Lower leg skin (tissue), 4 donors: ENCODE measurements at regions not wholly inside any gene's neighbourhood (a gene's known extent, or its start where the extent isn't known, plus 50 kb on each side); places are given as distances from the start of the nearest gene placed in this dataset.

ENCODE experiments used
- DNase-seq, 2 donors: peaks; one replicate each; pipeline ENCODE4 v3.0.0-alpha.2; 2019; ENCODE audit warnings: low spot score in 2 of 2
- H3K4me3 ChIP-seq: fragments of 200-600 bp; sonication (generic); 2 replicates; pipeline ENCODE4 v1.5.1; 2017; ENCODE audit warnings: mild to moderate bottlenecking, low read depth; ENCODE audit not compliant: poor library complexity, severe bottlenecking
- POLR2A ChIP-seq, 2 donors: fragments of 450-650 bp; IDR thresholded peaks; one replicate each; pipeline ENCODE4 v1.6.1; 2016 to 2017; ENCODE audit warnings: antibody characterized with exemption in 2 of 2, mild to moderate bottlenecking in 1 of 2, moderate library complexity in 1 of 2
- WGBS, 2 donors: methylation state at CpG; one replicate each; pipeline ENCODE4 v1.1.5; 2018; 5-methylcytosine and 5-hydroxymethylcytosine counted together
- intact Hi-C: fragments of 100-400 bp; cut with DNase I; formaldehyde crosslinking; loops from one replicate; pipeline ENCODE4 v1.15.0; 2023; ENCODE audit warnings: low total_unique reads
- TF ChIP-seq, protein P1 (sequence below), 3 donors: fragments of 450-650 bp; IDR thresholded peaks; one replicate each; pipeline ENCODE4 v1.5.1; 2016; ENCODE audit warnings: antibody characterized with exemption in 3 of 3, mild to moderate bottlenecking in 3 of 3, moderate library complexity in 2 of 3

DNA sequence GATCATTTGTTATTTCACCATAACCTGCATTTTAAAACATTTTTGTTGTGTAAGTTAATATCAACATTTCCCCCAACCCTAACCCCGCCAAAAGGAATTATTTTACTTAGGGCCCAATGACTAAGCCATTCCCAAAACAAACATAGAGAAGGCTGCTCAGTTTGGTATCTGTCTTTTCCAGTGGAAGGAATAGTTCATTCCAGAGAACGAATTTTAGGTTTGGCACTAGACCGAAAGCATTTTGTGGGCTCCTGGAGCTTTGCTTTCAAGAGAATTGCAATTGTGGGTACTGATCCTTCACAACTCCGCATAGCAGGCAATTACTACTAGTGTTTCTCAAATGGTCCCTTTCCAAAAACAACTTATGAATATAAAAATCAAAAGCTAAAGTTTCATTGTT, 226.7 kb upstream of the MAD2L1 start:
- H3K4me3 ChIP-seq: no peak overlapping the region
- WGBS, 2 donors: 51 to 54% methylated on average over 4 of the region's 4 CpGs
- intact Hi-C loops: no loop called here
- TF ChIP-seq POLR2A (IDR thresholded peaks at IDR 0.05): no peak
- TF ChIP-seq, protein P1, sequence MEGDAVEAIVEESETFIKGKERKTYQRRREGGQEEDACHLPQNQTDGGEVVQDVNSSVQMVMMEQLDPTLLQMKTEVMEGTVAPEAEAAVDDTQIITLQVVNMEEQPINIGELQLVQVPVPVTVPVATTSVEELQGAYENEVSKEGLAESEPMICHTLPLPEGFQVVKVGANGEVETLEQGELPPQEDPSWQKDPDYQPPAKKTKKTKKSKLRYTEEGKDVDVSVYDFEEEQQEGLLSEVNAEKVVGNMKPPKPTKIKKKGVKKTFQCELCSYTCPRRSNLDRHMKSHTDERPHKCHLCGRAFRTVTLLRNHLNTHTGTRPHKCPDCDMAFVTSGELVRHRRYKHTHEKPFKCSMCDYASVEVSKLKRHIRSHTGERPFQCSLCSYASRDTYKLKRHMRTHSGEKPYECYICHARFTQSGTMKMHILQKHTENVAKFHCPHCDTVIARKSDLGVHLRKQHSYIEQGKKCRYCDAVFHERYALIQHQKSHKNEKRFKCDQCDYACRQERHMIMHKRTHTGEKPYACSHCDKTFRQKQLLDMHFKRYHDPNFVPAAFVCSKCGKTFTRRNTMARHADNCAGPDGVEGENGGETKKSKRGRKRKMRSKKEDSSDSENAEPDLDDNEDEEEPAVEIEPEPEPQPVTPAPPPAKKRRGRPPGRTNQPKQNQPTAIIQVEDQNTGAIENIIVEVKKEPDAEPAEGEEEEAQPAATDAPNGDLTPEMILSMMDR (IDR thresholded peaks at IDR 0.05): no peak
- DNase-seq: no peak

DNA sequence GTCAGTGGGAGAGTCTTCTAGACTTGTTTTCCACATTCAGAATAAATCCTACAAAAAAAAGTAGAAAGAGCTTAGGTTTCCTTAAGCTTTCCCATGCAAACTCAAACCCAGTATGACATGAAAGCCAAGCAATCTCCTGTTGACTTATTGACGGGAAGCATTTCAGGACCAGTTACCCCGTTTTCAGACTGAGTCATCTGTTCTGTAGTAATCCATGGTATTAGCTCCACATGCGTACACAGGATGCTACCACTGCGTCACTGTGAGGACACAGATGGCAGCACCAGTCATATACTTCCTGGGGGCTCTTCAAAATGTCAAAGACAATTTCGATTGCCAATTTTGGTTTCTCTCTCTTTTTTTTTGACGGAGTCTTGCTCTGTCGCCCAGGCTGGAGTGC, 224.9 kb upstream of the MAD2L1 start:
- 88 to 89% methylated on average over 7 of the region's 7 CpGs for WGBS, 2 donors

DNA sequence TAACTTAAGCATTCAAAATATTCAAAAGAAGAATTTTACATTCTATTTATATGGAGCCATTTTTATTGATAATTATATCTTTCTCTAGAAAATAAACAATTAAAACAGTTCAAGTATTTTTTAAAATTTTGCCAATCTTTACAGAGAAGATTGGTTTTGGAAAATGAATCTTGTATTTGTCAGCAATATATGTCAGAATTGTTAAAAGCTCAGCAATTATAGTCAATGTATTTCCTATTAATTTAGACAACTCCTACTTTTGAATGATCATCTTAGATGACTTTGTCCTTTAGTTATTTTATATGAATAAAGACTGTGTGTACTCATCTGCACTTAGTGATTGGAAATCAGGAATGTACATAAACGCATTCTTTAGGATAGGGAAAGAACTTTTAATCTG, 223.9 kb upstream of the MAD2L1 start:
- intact Hi-C loops: no loop called here
- 89 to 90% methylated on average over 1 of the region's 1 CpG for WGBS, 2 donors
- TF ChIP-seq, protein P1 (IDR thresholded peaks at IDR 0.05): no peak
- no peak for TF ChIP-seq POLR2A (IDR thresholded peaks at IDR 0.05)
- H3K4me3 ChIP-seq: no peak overlapping the region
- no peak for DNase-seq

More for the DNA sequence above, 224.9 kb upstream of the MAD2L1 start:
- no peak overlapping the region for H3K4me3 ChIP-seq
- DNase-seq: no peak
- TF ChIP-seq, protein P1 (IDR thresholded peaks at IDR 0.05): no peak
- TF ChIP-seq POLR2A (IDR thresholded peaks at IDR 0.05): no peak
- intact Hi-C loops: no loop called here

DNA sequence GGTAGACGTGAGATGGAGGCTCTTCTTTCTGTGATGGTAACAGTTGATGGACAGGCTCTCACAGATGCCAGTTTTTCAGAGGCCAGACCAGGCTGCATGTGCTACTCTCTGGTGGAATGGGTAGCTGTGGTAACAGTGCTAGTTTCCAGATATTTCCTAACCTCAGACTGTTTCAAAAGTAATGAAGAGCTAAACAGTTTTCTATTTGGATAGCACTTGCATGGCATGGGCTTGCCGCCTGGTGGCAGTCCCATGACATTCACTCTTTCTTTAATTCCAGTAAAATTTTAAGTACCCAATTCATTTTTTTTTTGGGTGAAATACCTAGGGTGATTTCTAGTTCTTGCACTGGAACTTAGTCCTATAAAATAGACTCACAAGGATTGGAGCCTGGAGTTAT, 220.2 kb upstream of the MAD2L1 start:
- TF ChIP-seq, protein P1 (IDR thresholded peaks at IDR 0.05): no peak
- no peak for TF ChIP-seq POLR2A (IDR thresholded peaks at IDR 0.05)
- DNase-seq: no peak
- WGBS, 2 donors: 69 to 87% methylated on average over 2 of the region's 2 CpGs
- H3K4me3 ChIP-seq: no peak overlapping the region
- intact Hi-C loops: no loop called here

DNA sequence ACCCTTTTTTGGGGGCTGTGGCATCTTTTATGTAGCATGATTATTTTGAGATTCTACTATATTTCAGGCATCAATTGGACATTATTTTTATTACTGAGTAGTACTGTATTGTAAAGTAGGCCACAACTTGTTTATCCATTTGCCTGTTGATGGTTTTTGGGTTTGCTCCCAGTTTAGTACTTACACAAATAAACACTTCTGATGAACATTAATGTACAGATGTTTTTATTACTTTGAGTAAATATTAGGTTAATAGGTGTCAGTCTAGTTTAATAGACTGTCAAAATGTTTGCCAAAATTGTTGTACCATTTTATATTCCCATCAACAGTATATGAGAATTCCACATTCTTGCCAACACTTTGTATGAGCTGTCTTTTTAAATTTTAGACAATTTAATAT, 214.9 kb upstream of the MAD2L1 start:
- no peak overlapping the region for H3K4me3 ChIP-seq
- intact Hi-C loops: no loop called here
- DNase-seq: no peak
- TF ChIP-seq, protein P1 (IDR thresholded peaks at IDR 0.05): no peak
- TF ChIP-seq POLR2A (IDR thresholded peaks at IDR 0.05): no peak

DNA sequence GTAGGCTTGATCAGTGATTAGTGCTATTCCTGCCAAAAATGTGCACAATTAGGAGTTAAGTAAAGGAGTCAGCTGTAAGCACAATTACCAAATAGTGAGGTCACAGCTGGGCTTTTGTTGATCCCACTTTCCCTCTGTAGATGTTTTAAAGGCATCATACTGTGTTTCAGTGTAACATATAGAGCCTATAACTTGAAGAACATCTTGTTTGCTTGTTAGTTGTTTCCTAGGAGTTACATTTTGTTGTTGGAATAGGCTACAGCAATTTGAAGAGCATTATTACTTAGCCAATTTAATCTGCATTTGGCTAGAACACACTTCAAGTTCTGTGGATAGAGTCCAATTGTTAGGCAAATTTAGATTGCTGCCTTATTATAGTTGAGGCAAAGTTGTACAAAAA, 210.7 kb upstream of the MAD2L1 start:
- intact Hi-C loops: no loop called here
- H3K4me3 ChIP-seq: no peak overlapping the region
- TF ChIP-seq POLR2A (IDR thresholded peaks at IDR 0.05): no peak
- TF ChIP-seq, protein P1 (IDR thresholded peaks at IDR 0.05): no peak
- no peak for DNase-seq
